Left ventricle myocardium inferior (tissue), 1 donor: ENCODE measurements at regions not wholly inside any gene's neighbourhood (a gene's known extent, or its start where the extent isn't known, plus 50 kb on each side); places are given as distances from the start of the nearest gene placed in this dataset.

Experiments used
- DNase-seq: peaks from one replicate; pipeline ENCODE4 v3.0.0-alpha.2; 2020
- H3K27ac ChIP-seq: fragments of 200-600 bp; replicated peaks from 2 replicates; pipeline ENCODE4 v1.8.0; 2021
- H3K27me3 ChIP-seq: fragments of 200-600 bp; 2 replicates; pipeline ENCODE4 v1.8.0; 2021; ENCODE audit warnings: low read depth
- H3K36me3 ChIP-seq: fragments of 200-600 bp; 2 replicates; pipeline ENCODE4 v1.8.0; 2021
- H3K4me1 ChIP-seq: fragments of 200-600 bp; 2 replicates; pipeline ENCODE4 v1.8.0; 2021
- H3K4me3 ChIP-seq: fragments of 200-600 bp; 2 replicates; pipeline ENCODE4 v1.8.0; 2021; ENCODE audit warnings: mild to moderate bottlenecking, moderate library complexity
- H3K9me3 ChIP-seq: fragments of 200-600 bp; replicated peaks from 2 replicates; pipeline ENCODE4 v1.8.0; 2021
- intact Hi-C: fragments of 100-400 bp; cut with micrococcal nuclease; formaldehyde crosslinking; loops from one replicate; pipeline ENCODE4 v1.11.0; 2022
- TF ChIP-seq, protein P1 (sequence below): fragments of 200-600 bp; IDR thresholded peaks from 2 replicates; pipeline ENCODE4 v1.8.0; 2021; ENCODE audit warnings: antibody characterized with exemption, mild to moderate bottlenecking, borderline replicate concordance
- donor health status: DM: no; HTN: yes; CAD: no; lungs with severe emphysema.

DNA sequence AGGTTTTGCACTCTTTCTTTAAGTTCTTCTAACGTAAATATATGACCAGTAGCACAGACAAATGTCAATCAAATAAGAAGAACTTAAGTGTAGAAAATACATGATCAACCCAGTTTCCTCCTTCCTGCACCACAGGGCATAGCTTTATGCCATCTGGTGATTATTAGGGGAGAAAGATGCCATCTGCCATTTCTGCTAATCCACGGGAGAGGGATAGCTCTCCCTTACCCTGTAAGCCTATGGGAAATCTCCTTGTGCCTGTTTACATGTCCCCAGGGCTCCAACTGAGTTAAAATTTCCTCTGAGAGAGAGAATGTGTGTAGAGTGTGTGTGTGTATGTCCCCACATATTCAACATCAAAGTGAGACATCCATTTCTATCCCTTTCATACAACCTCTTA, 135.9 kb downstream of the RSL24D1 start:
- Histone ChIP-seq H3K27me3 (no peaks in the 10 kb centered on the region), H3K36me3 (no peaks in the 10 kb centered on the region), H3K4me3 (no peak overlapping the region), H3K27ac (no peak overlapping the region), H3K9me3 (peaks cover 17% of the 10 kb centered on the region), H3K4me1 (no peaks in the 10 kb centered on the region)
- intact Hi-C loops, result no loop called here
- TF ChIP-seq, protein P1, sequence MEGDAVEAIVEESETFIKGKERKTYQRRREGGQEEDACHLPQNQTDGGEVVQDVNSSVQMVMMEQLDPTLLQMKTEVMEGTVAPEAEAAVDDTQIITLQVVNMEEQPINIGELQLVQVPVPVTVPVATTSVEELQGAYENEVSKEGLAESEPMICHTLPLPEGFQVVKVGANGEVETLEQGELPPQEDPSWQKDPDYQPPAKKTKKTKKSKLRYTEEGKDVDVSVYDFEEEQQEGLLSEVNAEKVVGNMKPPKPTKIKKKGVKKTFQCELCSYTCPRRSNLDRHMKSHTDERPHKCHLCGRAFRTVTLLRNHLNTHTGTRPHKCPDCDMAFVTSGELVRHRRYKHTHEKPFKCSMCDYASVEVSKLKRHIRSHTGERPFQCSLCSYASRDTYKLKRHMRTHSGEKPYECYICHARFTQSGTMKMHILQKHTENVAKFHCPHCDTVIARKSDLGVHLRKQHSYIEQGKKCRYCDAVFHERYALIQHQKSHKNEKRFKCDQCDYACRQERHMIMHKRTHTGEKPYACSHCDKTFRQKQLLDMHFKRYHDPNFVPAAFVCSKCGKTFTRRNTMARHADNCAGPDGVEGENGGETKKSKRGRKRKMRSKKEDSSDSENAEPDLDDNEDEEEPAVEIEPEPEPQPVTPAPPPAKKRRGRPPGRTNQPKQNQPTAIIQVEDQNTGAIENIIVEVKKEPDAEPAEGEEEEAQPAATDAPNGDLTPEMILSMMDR, result no peak
- no peak for DNase-seq

DNA sequence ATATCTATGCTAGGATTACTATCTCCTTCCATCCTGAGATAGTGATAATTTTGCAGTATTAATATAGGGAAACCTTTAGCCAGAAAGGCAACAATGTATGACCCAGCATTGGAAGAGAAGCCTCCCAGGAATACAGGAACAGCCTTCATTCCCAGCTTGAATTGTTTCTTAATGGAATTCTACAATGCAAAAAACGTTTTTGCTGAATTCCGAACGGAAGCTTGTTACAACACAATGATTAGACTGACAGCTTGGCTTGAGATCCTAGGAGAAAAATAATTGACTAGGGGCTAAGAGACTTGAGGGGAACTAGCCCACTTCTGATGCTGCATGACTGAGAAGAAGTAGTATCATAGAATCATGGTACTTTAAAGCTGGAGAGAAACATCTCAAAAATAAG, 140.2 kb downstream of the RSL24D1 start:
- H3K36me3 ChIP-seq, result no peaks in the 10 kb centered on the region
- TF ChIP-seq, protein P1, result no peak
- H3K4me1 ChIP-seq, result no peaks in the 10 kb centered on the region
- H3K9me3 ChIP-seq, result no peaks in the 10 kb centered on the region
- H3K27me3 ChIP-seq, result no peaks in the 10 kb centered on the region
- no peak overlapping the region for H3K4me3 ChIP-seq
- intact Hi-C loops, result no loop called here
- no peak overlapping the region for H3K27ac ChIP-seq
- no peak for DNase-seq

DNA sequence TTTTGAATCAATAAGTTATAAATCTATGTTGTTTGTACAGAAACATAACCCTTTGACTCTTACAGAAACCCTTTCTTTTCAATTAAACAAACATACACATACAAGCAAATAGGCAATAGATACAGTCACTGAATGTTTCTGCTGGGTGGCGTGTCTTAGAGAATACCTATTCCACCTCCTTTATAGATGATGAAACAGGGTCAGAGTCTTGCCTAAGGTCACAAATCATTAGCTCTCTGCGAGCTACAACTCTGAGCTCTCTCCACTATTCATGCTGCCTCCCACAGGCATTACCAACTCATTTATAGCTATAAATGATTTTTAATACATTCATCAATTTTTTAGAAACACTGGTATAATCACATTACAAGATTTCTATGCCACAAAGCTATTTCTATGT, 152.6 kb downstream of the RSL24D1 start:
- H3K4me1 ChIP-seq, result no peaks in the 10 kb centered on the region
- TF ChIP-seq, protein P1, result no peak
- no peaks in the 10 kb centered on the region for H3K9me3 ChIP-seq
- no peak overlapping the region for H3K4me3 ChIP-seq
- intact Hi-C loops, result no loop called here
- H3K27me3 ChIP-seq, result no peaks in the 10 kb centered on the region
- H3K36me3 ChIP-seq, result no peaks in the 10 kb centered on the region
- no peak overlapping the region for H3K27ac ChIP-seq
- DNase-seq, result no peak

DNA sequence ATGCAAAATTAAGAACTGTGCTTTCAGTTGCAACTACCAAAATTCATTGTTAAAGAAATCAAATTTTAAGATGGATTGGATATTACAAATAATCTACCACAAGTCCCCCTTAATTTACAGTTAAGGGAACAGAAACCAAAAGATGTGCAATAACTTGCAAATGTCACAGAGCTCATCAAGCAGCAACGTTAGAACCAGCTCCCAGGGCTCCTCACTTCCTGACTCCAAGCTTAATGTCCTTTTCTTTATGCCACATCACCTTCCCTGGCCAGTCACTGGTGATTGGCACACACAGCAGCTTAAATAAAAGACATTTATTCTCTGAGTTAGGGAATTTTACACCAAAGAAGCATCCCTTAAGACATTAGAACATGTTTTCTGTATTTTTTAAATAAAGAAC, 159.7 kb downstream of the RSL24D1 start:
- no peak overlapping the region for H3K27ac ChIP-seq
- intact Hi-C loops, result no loop called here
- H3K4me1 ChIP-seq, result no peaks in the 10 kb centered on the region
- no peak for DNase-seq
- TF ChIP-seq, protein P1, result no peak
- no peaks in the 10 kb centered on the region for H3K9me3 ChIP-seq
- H3K27me3 ChIP-seq, result no peaks in the 10 kb centered on the region
- no peak overlapping the region for H3K4me3 ChIP-seq
- H3K36me3 ChIP-seq, result no peaks in the 10 kb centered on the region

DNA sequence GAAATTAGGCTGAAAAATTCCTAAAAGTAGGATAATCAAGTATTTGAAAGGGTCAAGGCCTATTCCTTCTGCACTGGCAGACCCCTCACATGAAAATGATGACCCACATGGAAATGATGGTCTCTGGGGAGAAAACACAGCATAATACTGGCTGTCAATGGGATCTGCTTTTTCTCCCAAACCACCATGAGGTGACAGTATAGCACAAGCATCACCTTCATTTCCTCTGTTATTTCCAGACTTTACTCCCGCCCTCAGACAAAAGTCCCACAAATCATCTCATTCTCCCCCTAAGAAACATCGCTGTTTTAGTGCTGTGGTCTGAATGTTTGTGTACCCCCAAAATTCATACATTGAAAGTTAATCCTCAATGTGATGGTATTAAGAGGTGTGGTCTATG, 161.0 kb downstream of the RSL24D1 start:
- no peak overlapping the region for H3K27ac ChIP-seq
- no peaks in the 10 kb centered on the region for H3K27me3 ChIP-seq
- no peaks in the 10 kb centered on the region for H3K9me3 ChIP-seq
- intact Hi-C loops, result no loop called here
- no peaks in the 10 kb centered on the region for H3K36me3 ChIP-seq
- H3K4me3 ChIP-seq, result no peak overlapping the region
- H3K4me1 ChIP-seq, result no peaks in the 10 kb centered on the region
- DNase-seq, result no peak
- TF ChIP-seq, protein P1, result no peak

DNA sequence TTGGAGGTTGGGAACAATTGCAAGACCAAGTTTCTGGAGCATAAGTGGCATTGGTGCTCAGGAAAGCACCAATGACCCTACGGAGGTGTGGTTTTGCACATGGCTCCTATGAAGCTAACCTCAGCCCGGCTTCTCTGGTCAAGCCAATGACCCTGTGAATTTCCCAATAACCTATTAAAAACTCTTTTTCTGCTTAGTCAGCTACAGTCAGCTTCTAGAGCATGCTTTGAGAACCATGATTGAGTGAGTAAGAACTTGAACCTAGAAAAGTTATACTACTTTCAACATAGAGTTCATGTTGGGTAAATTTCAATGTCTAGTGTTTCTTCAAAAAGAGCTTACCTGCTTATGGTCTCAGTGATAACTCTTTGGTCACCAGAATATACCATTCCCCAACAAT, 163.2 kb downstream of the RSL24D1 start:
- no peaks in the 10 kb centered on the region for H3K9me3 ChIP-seq
- H3K27ac ChIP-seq, result no peak overlapping the region
- intact Hi-C loops, result no loop called here
- no peaks in the 10 kb centered on the region for H3K36me3 ChIP-seq
- no peaks in the 10 kb centered on the region for H3K27me3 ChIP-seq
- TF ChIP-seq, protein P1, result no peak
- no peak for DNase-seq
- no peak overlapping the region for H3K4me3 ChIP-seq
- H3K4me1 ChIP-seq, result no peaks in the 10 kb centered on the region
